Liver (tissue), 3 donors: ENCODE measurements at regions not wholly inside any gene's neighbourhood (a gene's known extent, or its start where the extent isn't known, plus 50 kb on each side); places are given as distances from the start of the nearest gene placed in this dataset.

Experiments
- CTCF ChIP-seq: fragments of 150-350 bp; IDR thresholded peaks from 2 replicates; pipeline ENCODE4 v1.5.1; 2017; ENCODE audit warnings: improper control_type of control experiment, low read depth, low read length; ENCODE audit not compliant: missing input control
- EGR1 ChIP-seq, 2 donors: IDR thresholded peaks; 2 replicates each; pipeline ENCODE4 v1.6.1; 2016 to 2018; ENCODE audit warnings: antibody characterized with exemption in 2 of 2, low read depth in 2 of 2
- FOXA1 ChIP-seq: IDR thresholded peaks from 2 replicates; pipeline ENCODE4 v1.6.1; 2016; ENCODE audit warnings: antibody characterized with exemption
- JUND ChIP-seq, 2 donors: IDR thresholded peaks; 2 replicates each; pipeline ENCODE4 v1.6.1; 2016; ENCODE audit warnings: antibody characterized with exemption in 2 of 2
- RAD21 ChIP-seq, 2 donors: IDR thresholded peaks; 2 replicates each; pipeline ENCODE4 v1.6.1; 2016; ENCODE audit warnings: antibody characterized with exemption in 2 of 2, mild to moderate bottlenecking in 2 of 2
- REST ChIP-seq: IDR thresholded peaks from 2 replicates; pipeline ENCODE4 v1.6.1; 2016; ENCODE audit warnings: antibody characterized with exemption, mild to moderate bottlenecking
- TAF1 ChIP-seq: conservative IDR thresholded peaks from 2 replicates; pipeline ENCODE4 v1.6.1; 2016; ENCODE audit warnings: antibody characterized with exemption, mild to moderate bottlenecking
- TF ChIP-seq, protein P1 (sequence below): IDR thresholded peaks from 2 replicates; pipeline ENCODE4 v1.6.1; 2016; ENCODE audit warnings: antibody characterized with exemption
- donor health status: healthy.
- donor health status: healthy.

GRCh38 chr16:5215901-5216300, 118.3 kb upstream of the EEF2KMT start:
- TF ChIP-seq, protein P1, sequence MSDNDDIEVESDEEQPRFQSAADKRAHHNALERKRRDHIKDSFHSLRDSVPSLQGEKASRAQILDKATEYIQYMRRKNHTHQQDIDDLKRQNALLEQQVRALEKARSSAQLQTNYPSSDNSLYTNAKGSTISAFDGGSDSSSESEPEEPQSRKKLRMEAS, result no peak
- no peak for TF ChIP-seq TAF1
- TF ChIP-seq JUND (IDR thresholded peaks at IDR 0.05), result no peak
- no peak for TF ChIP-seq RAD21 (IDR thresholded peaks at IDR 0.05)
- no peak for TF ChIP-seq CTCF
- TF ChIP-seq REST, result no peak
- no peak for TF ChIP-seq FOXA1
- no peak for TF ChIP-seq EGR1 (IDR thresholded peaks at IDR 0.05; ENCODE audit: low read depth in 2 of 2)
